Dedifferentiated amniotic fluid mesenchymal stem cell (primary cell): ENCODE measurements at regions not wholly inside any gene's neighbourhood (a gene's known extent, or its start where the extent isn't known, plus 50 kb on each side); places are given as distances from the start of the nearest gene placed in this dataset.

Experiments used
- DNase-seq: peaks from one replicate; pipeline ENCODE4 v3.0.0-alpha.2; 2016; ENCODE audit errors: extremely low spot score

DNA sequence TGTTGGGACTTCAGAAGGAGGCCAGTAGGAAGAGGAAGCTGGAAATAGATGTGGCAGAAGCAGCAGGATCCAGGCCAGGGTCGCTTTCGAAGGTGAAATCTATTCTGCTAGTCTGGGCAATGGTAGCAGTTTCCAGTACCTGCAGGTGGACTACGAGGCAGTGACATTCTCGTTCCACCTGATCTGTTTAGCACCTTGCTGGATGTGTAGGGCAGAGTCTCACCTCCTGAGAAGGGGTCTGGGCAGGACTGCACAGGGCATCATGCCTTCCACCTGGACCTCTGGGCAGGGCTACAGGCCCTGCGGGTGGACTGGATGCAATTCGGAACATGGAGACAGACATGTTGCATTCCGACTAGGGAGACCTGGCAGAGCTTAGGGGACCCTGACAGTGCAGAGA lies 254.8 kb upstream of the ZNF32 start:
- no peak for DNase-seq

DNA sequence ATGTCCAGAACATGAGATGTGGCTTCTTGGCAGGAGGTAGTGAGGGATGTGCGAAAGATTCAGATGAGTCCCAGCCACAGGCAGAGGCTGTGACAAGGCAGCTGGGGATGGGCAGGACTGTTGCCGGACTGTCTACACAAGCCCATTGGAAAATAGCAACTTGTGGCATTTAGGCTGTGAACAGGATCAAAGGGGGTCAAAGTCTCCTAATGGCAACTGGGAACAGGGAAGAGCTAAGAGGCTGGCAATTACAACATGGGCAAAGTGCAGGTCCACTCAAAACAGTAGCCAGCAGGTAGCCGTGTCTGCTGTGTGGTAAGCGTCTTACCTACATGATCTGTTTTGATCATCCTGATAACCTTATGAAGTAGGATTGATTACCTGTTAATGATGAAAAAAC lies 254.2 kb upstream of the ZNF32 start:
- DNase-seq = no peak

DNA sequence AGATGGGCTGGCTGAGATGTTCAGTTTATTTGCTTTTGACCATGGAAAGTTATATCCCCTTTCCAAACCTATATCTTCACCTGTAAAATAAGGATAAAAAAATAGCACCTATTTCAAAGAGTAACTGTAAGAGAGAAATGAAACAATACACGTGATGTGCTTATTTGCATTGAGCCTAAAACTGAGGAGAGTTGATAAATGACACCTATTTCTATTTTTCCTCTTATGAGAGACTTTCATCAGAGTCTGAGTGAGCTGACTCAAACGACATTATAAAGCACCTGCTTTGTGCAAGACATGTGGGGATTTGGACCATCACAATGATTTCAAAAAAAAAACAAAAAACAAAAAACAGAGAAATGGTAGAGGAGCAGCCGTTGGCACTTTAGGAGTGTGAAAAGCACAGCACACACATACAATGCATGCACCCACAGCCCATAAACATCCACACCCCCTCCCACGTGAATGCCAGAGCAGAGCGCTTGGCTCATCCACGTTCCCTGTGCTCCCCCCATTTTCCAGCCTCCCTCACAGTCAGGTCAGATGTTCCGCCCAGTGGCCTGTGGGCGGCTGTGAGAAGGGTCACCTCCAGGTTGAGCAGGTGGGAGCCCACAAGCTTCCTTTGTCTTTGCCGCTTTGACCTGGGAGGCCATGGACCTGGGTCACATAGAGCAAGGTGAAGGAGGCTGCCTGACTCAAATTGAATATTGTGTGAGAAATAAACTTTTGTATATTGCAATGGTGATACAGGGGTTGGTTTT lies 253.2 kb upstream of the ZNF32 start:
- DNase-seq = no peak

DNA sequence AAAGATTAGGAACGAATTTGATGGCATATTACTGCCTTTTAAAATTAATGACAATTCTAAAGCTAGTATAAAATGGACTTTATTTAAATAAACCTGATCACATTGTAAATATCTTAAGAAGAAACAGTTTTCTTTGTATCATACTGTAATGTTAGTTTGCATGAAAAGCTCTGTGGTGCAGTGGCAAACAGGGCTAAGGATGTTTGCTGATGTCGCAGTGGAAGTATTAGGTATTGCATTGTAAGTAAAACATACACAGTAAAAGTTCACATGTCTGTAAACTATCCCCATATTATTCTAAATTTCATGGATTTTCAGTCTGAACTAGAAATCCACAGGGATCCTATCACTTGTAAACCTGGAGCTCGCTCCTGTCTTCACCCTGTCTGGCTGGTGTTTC lies 252.6 kb upstream of the ZNF32 start:
- DNase-seq = no peak

DNA sequence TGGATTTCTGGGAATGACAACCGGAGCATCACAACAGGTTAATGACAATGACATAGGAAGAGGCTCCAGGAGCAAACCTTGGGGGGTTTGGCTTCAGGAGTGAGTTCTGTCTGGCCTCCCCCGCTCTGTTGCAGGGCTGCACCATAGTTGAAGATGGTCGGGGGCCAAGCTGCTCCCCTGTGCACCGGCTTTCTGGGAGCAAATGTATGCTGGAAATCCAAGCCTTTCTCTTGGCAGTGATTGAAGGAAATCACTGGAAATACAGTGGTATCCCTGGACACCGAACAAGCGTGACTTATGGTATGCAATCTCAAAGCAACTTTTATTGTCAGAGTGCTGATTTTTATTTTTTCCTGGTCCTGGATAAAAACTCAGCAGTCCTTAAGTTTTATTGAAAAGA lies 251.9 kb upstream of the ZNF32 start:
- no peak for DNase-seq

DNA sequence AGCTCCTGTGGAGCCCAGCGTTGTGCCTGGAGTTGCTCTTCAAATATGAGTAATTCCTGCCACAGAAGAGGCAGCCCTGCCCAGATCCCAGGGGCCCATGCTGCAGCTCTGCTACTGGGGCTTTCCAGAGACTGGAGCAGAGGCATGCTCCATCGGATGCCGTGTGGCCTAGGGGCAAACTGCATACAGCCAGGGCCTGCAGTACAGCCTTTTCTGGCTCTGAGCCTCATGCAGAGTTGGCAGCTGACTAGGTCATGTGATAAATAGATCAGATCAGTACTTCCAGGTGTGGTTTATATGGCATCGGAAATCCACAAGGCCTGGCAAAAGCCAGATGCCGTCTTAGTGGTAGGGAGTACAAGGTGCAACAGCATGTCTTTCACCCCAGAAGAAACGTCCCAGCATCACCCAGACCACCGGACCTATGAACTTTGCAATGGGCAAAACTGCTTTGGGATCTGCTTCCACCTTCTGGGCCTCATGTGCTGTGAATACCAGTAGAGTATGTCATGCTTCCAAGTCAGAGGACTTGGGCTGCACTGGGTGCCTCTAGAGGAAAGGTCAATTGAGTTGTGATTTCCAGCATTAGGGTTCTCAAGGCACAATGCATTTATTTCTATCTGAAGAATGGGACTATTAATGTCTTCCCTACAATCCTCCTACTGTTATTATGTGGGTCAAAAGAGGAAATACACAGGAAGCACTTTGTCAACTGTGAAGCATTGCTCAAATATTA lies 250.7 kb upstream of the ZNF32 start:
- no peak for DNase-seq

DNA sequence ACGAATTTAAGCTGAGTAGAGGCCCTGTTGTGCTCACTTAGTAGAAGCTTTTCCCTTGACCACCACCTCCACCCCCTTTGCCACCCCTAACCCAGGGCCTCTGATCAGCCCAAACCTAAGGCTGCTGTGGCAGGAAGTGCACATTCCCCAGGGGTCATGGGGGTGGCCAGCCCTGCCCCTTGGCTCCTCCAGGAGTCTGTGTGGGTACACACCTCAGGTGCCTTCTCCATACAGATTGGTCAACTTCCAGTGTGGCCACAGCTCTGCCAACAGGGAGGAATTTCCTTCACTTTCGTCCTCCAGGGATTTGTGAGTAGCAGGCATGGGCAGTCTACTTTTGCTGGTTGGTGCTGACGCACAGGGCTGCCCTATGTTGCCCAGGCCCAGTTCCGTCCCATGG lies 249.9 kb upstream of the ZNF32 start:
- no peak for DNase-seq

DNA sequence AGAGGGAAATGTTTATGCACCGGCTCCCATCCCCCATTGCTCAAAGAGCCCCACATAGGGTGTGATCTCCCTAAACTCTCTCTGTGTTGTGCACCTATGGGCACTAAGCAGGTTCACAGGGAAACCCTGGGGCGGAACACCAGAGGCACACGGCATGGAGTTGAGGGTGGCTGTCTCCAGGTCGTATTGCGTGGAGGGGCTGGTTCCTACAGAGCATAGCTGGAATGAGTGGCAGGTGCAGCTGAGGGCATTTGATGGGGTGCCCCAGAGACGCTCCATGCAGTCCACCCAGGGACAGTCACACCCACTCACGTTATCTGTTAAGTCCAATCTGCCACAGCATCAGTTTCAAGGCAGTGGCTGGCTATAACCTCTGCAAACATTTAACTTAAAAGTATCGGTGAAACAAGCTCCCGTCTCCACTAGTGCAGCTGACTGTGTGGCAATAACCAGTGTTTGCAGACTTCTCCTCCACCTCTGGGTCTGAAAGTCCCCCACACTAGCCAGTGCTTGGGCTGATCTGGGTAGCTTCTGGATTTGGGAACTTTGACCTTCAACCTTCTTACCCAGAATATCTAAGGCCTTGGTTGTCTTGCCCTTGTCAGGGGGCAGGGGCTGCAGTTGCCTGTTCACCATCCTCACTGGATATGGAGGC lies 249.2 kb upstream of the ZNF32 start:
- DNase-seq = no peak

DNA sequence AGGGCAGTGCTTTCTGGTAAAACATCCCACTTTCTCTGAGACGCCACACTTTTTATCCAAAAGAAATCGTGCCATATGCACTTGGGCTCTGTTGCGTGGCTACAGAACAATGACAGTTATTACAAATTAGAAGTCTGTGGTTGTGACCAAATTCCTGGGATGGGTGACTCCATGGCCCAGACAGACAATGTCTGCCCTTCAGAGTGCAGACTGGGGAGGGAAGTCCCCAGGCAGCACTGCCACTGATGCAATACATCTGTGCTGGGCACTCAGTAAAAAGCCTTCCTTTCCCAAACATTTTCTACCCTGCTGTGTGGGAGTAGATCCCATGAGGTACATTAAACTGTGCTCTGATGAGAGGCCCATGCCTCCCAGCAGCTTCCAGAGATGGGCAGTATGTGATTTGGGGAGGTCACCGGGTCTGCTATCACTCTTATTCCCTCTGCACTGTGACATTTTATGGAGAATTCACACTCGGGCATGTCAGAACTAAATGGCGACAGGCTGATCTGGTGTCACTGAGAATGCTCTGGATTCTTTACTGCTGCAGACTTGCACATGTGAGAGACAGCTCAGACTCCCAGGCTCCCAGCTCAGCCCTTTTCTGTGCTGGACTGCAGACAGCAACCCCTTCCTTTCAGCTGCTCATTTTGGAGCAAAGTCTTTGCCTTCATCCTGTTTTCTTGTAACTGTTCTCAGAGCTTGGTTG lies 243.5 kb upstream of the ZNF32 start:
- no peak for DNase-seq

DNA sequence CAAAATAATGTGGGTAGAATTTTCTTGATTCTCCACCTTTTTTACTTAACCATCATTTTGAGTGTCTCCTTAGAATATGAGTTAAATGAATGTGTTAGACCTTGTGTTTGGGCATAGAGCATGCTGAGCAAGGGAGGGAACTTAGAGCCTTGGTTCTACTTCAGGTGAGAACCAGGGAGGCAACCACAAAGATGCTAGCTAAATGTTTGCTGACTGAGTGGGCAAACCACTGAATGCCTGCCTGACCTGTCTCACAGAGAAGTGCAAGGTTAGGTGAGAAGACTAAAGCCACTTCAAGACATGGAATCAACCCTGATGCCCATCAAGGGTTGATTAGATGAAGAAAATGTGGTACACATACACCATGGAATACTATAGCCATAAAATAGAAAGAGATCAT lies 242.6 kb upstream of the ZNF32 start:
- no peak for DNase-seq

DNA sequence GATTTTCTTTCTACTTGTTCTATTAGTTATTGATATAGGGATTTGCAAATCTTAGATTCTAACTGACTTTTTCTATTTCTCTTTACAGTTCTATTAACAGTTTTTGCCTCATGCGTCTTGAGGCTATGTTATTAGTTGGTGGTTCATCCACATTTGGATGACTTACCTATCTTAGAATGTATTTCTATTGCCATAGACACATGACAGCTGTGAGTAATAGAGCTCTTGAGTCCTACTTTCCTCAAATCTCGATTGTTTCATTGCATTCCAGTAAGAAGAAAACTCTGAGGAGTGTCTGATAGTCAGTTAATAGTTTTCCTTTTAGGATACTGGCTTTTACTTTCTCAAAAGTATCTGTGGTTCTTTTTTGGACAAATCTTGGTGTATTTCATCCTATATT lies 241.4 kb upstream of the ZNF32 start:
- DNase-seq = peak; percentile 60

DNA sequence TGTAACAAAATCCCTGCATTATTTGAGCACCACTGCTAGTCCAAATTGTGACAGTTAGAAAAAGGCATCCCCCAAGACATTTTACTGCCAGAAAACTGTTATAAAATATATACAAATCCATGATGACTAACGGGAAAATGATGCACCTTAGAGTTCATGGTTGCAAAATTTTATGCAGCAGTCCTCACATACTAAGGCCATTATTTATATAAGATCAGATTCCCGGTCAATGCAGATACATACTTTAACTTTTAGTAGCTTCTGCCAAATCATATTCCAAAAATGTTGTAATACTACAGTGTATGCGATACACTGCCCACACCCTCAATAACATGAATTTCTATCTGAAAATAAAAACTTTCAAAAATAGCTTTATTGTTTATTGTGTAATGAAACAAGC lies 239.9 kb upstream of the ZNF32 start:
- peak; percentile 92 for DNase-seq

DNA sequence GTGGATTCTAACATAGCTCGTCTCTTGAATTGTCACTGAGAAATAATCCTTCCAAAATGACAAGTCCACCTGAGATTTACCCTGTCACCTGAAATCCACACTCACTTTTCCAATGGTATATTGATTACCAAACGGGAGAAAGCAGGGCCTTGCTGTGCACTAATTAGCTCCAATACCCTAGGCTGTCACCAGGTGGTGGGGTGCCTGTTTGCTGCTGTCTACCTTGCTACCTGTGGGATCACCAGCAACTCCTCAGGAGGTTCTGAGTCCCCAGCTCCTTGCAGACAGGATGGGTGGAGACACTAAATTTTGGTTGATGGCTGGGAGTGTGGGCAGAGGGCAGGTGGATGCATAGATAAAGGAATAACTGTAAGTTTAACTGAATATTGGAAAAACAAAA lies 237.2 kb upstream of the ZNF32 start:
- no peak for DNase-seq

DNA sequence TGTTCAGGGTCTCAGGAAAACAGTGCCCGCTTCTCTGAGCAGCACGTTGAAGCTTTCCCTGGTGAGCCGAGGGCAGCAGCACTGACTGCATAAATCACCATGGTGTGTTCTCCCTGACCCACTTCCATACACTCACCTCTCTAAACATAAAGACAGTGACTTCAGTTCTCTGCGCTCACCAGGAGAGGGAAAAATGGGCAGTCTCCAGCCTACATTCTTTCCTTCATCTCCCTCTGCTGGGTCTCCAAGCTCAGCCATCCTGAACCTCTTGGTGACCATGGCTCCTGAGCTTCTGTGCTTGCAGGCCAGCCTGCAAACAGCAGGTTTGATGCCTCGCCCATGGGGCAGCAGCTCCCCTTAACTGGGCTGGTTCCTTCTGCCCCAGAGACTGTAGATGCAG lies 236.6 kb upstream of the ZNF32 start:
- no peak for DNase-seq

DNA sequence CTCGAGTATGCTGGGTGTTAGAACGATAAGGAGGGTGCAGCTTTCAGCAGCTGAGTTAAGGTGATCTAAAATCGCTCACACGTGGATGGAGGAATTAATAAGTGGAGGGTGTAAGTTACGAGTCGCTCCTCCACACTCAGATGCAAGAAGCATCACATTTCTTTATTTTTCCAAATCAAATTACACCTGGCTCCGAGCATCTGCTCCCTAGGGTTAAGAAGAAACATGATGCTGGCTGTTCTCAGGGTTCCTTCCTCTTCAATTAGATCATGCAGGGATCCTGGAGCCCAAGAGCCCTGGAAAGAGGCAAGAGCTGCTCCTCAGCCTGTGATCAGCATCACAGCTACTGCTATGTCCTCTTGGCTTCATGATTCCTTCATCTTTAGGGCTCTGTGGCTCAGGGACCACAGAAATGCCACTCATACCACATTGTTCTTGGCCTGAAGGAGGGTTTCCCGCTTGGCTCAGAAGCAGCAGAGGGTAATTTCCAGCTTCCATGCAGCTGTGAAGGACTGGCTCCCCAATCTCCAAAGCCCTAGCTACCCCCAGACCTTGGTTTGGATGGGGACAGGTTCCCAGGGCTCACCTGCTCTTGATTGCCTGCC lies 235.9 kb upstream of the ZNF32 start:
- DNase-seq = no peak

DNA sequence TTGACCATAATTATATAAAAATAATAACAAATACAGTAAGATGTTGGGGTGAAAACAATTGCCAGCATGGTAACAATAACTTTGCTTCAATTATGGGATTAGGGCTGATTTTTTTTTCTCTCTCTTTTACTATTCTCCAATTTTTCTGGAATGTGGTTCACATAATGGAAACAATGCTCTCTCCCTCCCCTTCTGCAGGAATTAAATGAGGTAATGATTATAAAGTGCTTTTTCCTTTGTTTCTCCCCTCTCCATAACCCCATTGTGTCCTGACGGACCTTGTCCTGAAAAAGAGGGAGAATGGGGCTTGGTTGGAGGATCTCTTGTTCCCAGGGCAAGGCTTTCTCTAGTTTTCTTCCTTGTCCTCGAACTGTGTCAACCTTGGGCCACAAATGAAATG lies 234.0 kb upstream of the ZNF32 start:
- DNase-seq = no peak

DNA sequence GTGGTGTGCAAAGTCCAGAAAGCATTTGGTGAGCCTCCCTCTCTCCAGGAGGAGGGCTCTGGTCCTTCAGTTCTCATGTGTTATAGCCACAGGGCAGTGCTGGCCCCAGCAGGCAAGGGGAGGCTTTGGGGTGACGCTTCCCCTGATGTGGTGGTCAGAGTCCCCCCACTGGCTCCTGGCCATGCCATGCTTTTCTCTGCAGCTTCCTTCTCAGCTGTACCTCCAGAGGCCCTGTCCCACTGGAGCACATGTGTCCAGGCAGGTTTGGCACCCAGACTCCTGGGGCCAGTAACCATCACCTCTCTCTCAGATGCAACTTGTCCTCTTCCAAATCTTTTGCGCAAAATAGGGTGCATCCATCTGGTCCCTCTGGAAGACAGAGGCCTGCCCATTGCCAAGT lies 233.0 kb upstream of the ZNF32 start:
- DNase-seq = no peak

DNA sequence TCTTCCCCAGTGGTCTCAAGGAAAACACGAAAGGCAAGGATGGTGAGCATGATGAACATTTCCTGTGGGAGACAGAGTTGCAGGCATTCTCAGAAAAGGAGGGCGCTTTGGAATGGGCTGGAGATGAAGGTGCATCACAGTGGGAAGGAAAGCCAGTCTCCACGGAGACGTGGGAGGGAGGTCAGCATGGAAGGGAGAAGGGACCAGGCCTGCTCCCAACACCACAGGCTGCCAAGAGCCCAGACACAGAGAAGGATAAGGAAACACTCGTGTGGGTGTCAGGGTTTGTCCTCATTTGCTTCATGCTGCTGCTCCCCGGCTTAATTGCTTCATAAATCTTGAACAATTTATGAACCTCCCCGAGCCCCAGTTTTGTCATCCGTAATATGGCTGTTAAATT lies 231.5 kb upstream of the ZNF32 start:
- no peak for DNase-seq

DNA sequence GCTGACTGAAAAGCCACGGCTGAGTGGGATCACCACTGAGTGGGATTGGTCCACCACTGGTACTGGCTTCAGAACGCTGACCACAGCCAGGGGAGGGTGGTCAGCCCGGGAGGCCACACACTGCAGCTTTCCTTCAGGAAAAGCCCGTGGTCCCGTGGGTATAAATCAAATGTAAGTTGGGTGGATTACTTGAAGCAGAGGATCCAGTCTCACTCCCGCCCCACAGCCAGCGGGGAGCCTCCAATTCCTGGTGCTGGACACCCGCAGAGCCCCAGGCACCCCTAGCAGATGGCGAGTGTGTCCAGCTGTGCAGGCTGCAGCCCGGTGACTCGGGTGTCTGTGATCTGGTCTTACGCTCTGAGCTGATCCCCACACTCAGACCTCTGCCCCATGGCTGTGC lies 231.1 kb upstream of the ZNF32 start:
- no peak for DNase-seq

DNA sequence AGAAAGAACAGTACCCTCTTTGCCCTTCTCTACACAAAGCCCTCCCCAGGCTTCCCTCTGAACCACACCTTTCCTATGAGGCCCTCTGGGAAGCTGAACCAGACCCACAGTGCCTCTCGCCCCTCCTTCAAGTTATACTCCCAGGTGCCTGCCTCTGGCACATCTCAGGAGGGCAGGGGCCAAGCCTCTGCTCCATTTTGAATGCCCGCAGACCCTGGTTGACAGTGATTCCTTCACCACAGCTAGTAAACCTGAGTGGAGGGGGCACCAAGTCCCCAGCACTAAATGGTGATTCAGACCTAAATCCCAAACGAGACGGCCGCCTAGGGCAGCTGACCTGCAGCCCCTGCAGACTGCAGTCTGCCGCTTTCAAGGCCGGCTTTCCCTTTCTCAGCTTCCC lies 230.5 kb upstream of the ZNF32 start:
- no peak for DNase-seq

DNA sequence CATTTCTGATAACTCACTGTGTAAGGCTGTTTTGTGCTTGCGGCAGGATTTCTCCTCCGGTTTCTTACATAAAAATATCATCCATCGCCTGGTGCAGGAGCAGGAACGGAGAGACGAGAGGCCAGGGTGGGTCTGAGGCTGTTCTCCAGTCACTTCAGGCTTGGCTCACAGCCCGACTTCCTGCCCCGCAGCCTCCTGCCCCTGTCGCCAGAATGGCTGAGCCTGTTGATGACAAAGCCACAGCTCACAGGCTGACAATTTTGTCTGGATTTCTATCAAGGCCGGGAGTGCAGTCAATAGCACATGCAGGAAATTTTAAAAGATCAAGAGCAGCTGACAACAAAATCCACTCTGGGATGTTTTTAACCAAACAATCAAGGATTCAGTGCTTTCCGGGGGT lies 229.7 kb upstream of the ZNF32 start:
- no peak for DNase-seq

DNA sequence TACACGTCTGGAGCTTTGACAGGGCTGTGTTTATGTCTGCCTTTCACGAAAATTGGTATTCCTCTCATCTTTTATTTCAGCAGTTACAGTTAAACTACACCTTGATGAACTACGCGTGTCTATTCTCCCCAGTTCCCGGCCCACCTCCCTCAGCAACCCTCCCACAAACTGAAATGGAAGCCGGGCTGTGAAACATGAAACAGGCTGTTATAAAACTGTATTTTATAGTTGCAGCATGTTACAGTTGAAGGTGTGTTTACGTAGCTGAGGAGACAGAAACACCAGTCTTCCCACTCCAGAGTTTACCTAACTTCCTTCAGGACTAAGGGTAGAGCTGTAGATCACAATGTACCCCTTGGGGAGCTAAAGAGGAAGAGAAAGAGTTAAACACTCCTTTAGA lies 228.3 kb upstream of the ZNF32 start:
- DNase-seq = no peak
